ENCODE measurements at regions not wholly inside any gene's neighbourhood (a gene's known extent, or its start where the extent isn't known, plus 50 kb on each side); places are given as distances from the start of the nearest gene placed in this dataset.

DNA sequence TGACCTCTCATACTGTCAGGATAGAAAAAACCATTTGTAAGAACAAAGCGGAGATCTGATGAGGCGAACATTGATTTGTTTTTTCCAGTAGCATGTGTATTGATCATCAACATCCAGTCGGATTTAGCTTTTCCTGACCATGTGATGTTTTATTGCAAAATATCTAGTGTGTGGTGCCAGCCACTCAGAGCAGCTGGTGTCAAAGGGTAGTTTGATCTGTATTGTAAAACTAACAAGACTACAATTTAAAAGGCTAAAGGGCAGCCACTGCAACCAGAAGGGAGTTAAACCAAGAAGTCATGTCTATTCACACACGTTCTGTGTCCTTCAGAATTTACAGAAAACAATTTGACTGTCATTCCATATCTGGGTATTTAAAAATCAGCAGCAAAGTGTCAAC is 719.0 kb upstream of the FRG1 start:
- BruUV-seq (replicated peaks): no TSS peak
- ChIA-PET POLR2A (no interaction called here), CTCF (no interaction called here)
- ATAC-seq (no peak), DNase-seq (ENCODE audit: low read depth, low spot score) (no peak)
- Histone ChIP-seq H3K9me3 (ENCODE audit: control insufficient read depth, insufficient read depth, low read depth, low read length) (no peaks in the 10 kb centered on the region), H3K27ac (ENCODE audit: low read length) (no peak overlapping the region), H3K36me3 (ENCODE audit: control insufficient read depth, insufficient read depth, low read length) (no peaks in the 10 kb centered on the region), H3K27me3 (ENCODE audit: control insufficient read depth, insufficient read depth, low read length) (no peaks in the 10 kb centered on the region), H3K4me3 (ENCODE audit: low read depth in 2 of 2, low read length in 2 of 2) (no peak overlapping the region), H3K4me1 (ENCODE audit: control insufficient read depth, insufficient read depth, low read length) (no peaks in the 10 kb centered on the region)
- in situ Hi-C loops (cut with HindIII; ENCODE audit: low pct_unique_long_range_greater_than_20kb, low sequenced_read_pairs): no loop called here
- intact Hi-C loops (cut with micrococcal nuclease; ENCODE audit: unreplicated experiment): no loop called here
- TF ChIP-seq CTCF (IDR thresholded peaks at IDR 0.05) (no peak), SIN3A (IDR thresholded peaks at IDR 0.05; ENCODE audit: borderline replicate concordance, insufficient read depth, low read depth, low read length) (no peak), TCF7L2 (IDR thresholded peaks at IDR 0.05; ENCODE audit: low read depth, low read length) (no peak), POLR2AphosphoS5 (IDR thresholded peaks at IDR 0.05; ENCODE audit: low read depth, low read length) (no peak)
- TF ChIP-seq, protein P1, sequence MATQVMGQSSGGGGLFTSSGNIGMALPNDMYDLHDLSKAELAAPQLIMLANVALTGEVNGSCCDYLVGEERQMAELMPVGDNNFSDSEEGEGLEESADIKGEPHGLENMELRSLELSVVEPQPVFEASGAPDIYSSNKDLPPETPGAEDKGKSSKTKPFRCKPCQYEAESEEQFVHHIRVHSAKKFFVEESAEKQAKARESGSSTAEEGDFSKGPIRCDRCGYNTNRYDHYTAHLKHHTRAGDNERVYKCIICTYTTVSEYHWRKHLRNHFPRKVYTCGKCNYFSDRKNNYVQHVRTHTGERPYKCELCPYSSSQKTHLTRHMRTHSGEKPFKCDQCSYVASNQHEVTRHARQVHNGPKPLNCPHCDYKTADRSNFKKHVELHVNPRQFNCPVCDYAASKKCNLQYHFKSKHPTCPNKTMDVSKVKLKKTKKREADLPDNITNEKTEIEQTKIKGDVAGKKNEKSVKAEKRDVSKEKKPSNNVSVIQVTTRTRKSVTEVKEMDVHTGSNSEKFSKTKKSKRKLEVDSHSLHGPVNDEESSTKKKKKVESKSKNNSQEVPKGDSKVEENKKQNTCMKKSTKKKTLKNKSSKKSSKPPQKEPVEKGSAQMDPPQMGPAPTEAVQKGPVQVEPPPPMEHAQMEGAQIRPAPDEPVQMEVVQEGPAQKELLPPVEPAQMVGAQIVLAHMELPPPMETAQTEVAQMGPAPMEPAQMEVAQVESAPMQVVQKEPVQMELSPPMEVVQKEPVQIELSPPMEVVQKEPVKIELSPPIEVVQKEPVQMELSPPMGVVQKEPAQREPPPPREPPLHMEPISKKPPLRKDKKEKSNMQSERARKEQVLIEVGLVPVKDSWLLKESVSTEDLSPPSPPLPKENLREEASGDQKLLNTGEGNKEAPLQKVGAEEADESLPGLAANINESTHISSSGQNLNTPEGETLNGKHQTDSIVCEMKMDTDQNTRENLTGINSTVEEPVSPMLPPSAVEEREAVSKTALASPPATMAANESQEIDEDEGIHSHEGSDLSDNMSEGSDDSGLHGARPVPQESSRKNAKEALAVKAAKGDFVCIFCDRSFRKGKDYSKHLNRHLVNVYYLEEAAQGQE (IDR thresholded peaks at IDR 0.05; ENCODE audit: insufficient read depth in 1 of 2, low read depth in 2 of 2, low read length in 1 of 2): no peak

DNA sequence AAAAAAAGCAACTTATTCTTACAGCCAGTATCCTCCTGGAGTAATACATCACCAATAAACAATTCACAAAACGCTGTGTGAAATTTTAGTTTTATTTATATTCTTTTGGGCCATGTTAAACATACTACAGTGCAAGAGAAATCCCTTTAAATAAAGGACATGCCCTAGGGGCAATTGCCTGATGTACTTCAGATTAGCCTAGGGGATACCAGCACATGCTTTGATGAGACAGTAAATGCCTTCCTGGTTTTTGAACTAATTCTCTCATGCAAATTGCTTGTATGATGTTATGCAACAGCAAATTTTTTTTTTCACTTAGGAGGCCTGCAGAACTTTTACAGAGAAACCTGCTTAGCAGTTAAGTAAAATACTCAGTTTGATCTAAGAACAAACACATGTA is 711.9 kb upstream of the FRG1 start:
- intact Hi-C loops (cut with micrococcal nuclease; ENCODE audit: unreplicated experiment) (no loop called here), in situ Hi-C loops (cut with HindIII; ENCODE audit: low pct_unique_long_range_greater_than_20kb, low sequenced_read_pairs) (no loop called here)
- H3K4me1 ChIP-seq (ENCODE audit: control insufficient read depth, insufficient read depth, low read length): no peaks in the 10 kb centered on the region
- no TSS peak for BruUV-seq (replicated peaks)
- H3K27me3 ChIP-seq (ENCODE audit: control insufficient read depth, insufficient read depth, low read length): no peaks in the 10 kb centered on the region
- ChIA-PET CTCF (no interaction called here), POLR2A (no interaction called here)
- no peaks in the 10 kb centered on the region for H3K9me3 ChIP-seq (ENCODE audit: control insufficient read depth, insufficient read depth, low read depth, low read length)
- ATAC-seq: no peak
- H3K4me3 ChIP-seq (ENCODE audit: low read depth in 2 of 2, low read length in 2 of 2): no peak overlapping the region
- no peak for DNase-seq (ENCODE audit: low read depth, low spot score)
- H3K36me3 ChIP-seq (ENCODE audit: control insufficient read depth, insufficient read depth, low read length): no peaks in the 10 kb centered on the region
- no peak overlapping the region for H3K27ac ChIP-seq (ENCODE audit: low read length)
- TF ChIP-seq SIN3A (IDR thresholded peaks at IDR 0.05; ENCODE audit: borderline replicate concordance, insufficient read depth, low read depth, low read length) (no peak), TCF7L2 (IDR thresholded peaks at IDR 0.05; ENCODE audit: low read depth, low read length) (no peak), POLR2AphosphoS5 (IDR thresholded peaks at IDR 0.05; ENCODE audit: low read depth, low read length) (no peak), CTCF (IDR thresholded peaks at IDR 0.05) (no peak)
- TF ChIP-seq, protein P1 (IDR thresholded peaks at IDR 0.05; ENCODE audit: insufficient read depth in 1 of 2, low read depth in 2 of 2, low read length in 1 of 2): no peak
